ENCODE measurements at regions not wholly inside any gene's neighbourhood (a gene's known extent, or its start where the extent isn't known, plus 50 kb on each side); places are given as distances from the start of the nearest gene placed in this dataset.
"Not testable (repeated sequence)": the region's sequence is repeated elsewhere in the genome, so short reads cannot be mapped to it uniquely, and the experiment has no call there.

DNA sequence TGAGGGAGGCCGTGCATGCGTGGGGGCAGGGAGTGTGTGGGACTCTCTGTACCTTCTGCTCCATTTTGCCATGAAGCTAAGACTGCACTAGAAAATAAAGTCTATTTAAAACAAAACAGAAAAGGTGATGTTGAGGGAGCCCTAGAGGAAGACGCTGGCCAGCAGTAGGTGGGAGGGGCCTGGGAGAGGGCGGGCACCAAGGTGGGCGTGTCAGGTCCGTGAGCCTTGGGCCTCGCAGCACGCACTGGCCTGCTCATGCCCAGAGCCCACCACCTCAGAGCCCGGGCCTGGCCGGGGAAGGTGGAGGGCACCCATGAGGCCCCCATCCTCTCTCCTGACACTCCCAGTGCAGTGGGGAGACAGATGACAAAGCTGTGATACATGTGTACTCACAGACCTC lies 5408.3 kb upstream of the TPTE start:
- H2AFZ ChIP-seq (replicated peaks); H3K4me3 ChIP-seq; H3K36me3 Mint-ChIP-seq; H3K4me1 Mint-ChIP-seq; H3K9me3 Mint-ChIP-seq; H3K79me2 ChIP-seq (ENCODE audit: low read depth); DNase-seq (ENCODE audit: low spot score); H4K20me1 ChIP-seq (ENCODE audit: low read depth); H3K27ac ChIP-seq; H3F3A ChIP-seq (ENCODE audit: low read depth); H3K4me3 Mint-ChIP-seq; H3K27ac Mint-ChIP-seq; H3K4me1 ChIP-seq; H3K4me2 ChIP-seq; H3K9me3 ChIP-seq (ENCODE audit: low read depth); H3K36me3 ChIP-seq; H3K27me3 ChIP-seq; H3K9ac ChIP-seq; H3K27me3 Mint-ChIP-seq (ENCODE audit: insufficient read depth, low read depth): not testable (repeated sequence)

DNA sequence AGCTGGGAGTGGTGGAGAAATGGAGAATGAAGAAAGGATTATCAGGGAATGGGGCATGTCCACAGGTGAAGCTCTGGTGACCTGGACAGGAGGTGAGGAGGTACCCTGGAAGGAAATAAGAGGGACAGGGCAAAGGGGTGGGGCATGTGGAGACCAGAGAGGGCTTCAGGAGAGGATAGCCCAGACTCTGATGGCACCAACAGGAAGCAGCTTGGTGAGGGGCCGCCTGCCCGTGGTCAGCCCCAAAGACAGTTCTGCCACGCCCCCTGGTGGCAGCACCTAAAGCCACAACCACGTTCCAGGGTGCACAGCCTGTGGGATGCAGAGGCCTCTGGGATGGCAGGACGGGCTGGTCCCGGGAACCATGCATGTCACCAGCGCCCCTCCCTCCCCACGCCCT lies 5406.9 kb upstream of the TPTE start:
- not testable (repeated sequence) for DNase-seq (ENCODE audit: low spot score); H3K9me3 ChIP-seq (ENCODE audit: low read depth); H3K4me3 ChIP-seq; H3K4me3 Mint-ChIP-seq; H3K36me3 ChIP-seq; H3K4me1 ChIP-seq; H3K9me3 Mint-ChIP-seq; H3K79me2 ChIP-seq (ENCODE audit: low read depth); H4K20me1 ChIP-seq (ENCODE audit: low read depth); H3K27ac ChIP-seq; H3K27me3 Mint-ChIP-seq (ENCODE audit: insufficient read depth, low read depth); H3F3A ChIP-seq (ENCODE audit: low read depth); H3K4me2 ChIP-seq; H3K9ac ChIP-seq; H2AFZ ChIP-seq (replicated peaks); H3K4me1 Mint-ChIP-seq; H3K27me3 ChIP-seq; H3K27ac Mint-ChIP-seq; H3K36me3 Mint-ChIP-seq

DNA sequence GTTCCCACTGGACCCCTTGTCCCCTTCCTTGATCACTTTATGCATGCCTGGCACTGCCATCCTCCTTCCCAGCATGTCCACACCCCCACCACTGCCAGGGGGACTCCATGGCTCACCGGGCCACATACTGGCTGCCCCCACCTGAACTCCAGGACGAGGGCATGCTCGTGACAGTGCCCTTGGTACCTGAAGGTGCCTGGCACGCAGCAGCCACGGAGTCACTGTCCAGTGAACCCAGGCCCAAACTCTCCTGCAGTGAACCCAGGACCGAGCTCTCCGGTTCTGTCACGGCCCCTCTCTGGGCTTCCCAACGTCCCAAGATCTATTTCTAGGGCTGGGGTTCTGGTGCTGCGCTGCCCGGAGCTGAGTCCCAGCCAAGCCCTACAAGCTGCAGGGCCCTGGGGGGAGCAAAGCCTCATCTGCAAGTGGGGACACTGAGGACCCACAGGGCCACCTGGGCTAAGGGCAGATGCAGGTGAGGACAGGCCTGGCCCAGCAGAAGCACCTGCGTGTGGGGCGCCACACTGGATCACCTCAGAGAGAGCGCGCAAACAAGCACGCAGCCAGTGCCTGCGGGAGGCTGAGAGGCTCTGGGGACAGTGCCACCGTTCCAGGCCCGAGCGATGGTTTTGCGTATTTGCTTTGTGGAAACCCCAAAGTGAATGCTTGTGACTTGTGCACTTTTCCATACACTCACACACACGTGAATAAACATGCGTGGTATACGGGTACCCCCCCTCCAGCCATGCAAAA lies 5406.3 kb upstream of the TPTE start:
- not testable (repeated sequence) for H4K20me1 ChIP-seq (ENCODE audit: low read depth); H3K4me1 Mint-ChIP-seq; H3K9me3 Mint-ChIP-seq; H3K27me3 ChIP-seq; H3K9me3 ChIP-seq (ENCODE audit: low read depth); H3K27ac ChIP-seq; H3K4me1 ChIP-seq; H3K27me3 Mint-ChIP-seq (ENCODE audit: insufficient read depth, low read depth); H3K9ac ChIP-seq; H3F3A ChIP-seq (ENCODE audit: low read depth); H3K4me2 ChIP-seq; H3K4me3 ChIP-seq; H3K79me2 ChIP-seq (ENCODE audit: low read depth); H2AFZ ChIP-seq (replicated peaks); H3K4me3 Mint-ChIP-seq; H3K36me3 ChIP-seq; DNase-seq (ENCODE audit: low spot score); H3K36me3 Mint-ChIP-seq; H3K27ac Mint-ChIP-seq

DNA sequence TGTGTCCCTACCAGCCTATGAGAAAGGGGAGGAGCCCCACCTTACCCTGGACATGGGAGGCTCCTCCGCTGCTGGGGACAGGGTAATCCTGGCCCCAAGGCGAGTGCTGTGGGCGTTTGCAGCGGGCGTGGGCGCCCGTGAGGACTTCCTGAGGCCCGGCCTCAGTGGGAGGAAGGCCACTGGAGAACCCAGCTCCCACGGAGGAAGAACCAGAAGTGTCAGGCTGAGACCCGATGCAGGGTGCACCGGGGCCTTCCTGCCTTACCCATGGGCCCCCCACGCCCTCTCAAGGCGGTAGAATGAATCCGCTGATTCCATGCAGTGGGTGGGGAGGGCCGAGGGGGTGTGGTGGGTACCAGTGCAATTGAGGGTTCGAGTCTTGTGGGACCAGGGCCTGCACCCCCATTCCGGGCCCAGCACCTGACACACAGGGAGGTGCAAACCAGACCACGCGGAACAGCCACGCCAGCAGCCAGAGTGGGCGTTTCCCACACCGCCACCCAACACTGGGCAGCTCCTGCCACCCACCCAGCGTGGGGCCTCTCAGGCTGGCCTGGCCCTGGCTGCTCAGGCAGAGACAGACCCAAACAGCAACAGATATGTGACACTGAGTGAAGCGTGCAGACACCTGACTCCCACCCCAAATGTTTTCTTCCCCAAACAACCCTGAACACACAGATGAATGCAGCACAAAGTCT lies 5405.6 kb upstream of the TPTE start:
- not testable (repeated sequence) for H3K4me3 ChIP-seq; H3K27ac ChIP-seq; H3K4me2 ChIP-seq; H3K9me3 ChIP-seq (ENCODE audit: low read depth); DNase-seq (ENCODE audit: low spot score); H3K4me3 Mint-ChIP-seq; H4K20me1 ChIP-seq (ENCODE audit: low read depth); H3K9me3 Mint-ChIP-seq; H3K36me3 Mint-ChIP-seq; H3K4me1 ChIP-seq; H3K79me2 ChIP-seq (ENCODE audit: low read depth); H3K27ac Mint-ChIP-seq; H3K36me3 ChIP-seq; H3K9ac ChIP-seq; H3K27me3 Mint-ChIP-seq (ENCODE audit: insufficient read depth, low read depth); H3K27me3 ChIP-seq; H2AFZ ChIP-seq (replicated peaks); H3F3A ChIP-seq (ENCODE audit: low read depth); H3K4me1 Mint-ChIP-seq

DNA sequence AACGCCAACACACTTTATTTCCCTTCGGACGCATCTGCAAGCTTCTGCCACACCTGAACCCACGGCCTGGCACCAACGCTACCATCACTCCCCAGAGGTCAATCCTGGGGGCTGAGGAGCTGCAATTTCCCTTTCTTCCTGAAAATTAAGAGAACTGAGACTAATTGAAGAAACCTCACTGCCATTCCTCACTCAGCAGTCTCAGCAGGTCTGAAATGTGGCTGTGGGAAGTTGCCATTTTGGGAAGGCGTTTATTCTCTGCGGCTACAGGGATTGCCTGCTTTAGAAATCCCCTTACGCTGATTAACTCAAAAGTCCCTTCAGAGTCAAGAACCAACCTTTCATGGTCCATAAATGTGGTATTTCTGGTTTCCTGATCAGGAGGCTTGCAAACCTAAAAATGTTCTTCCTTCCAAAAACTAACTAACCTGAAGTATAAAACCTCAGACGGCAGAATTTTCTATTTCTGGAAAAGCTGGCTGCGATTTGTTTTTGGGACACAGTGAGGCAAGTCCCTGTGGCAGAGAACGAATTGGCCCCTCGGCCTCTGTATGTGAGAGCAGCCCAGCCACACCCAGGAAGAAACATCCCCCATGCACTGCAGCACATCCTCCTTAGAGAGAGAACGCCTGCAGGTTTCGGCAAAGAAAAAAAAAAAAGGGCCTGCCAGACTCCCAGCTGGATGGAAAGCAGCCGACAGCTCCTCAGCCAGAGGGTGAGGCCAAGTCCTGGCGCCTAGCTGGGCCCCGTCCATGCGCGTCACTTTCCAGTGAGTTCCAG lies 5404.8 kb upstream of the TPTE start:
- H2AFZ ChIP-seq (replicated peaks); H3K79me2 ChIP-seq (ENCODE audit: low read depth); H3K9me3 ChIP-seq (ENCODE audit: low read depth); H3K4me3 Mint-ChIP-seq; H3F3A ChIP-seq (ENCODE audit: low read depth); H3K27me3 Mint-ChIP-seq (ENCODE audit: insufficient read depth, low read depth); H3K4me3 ChIP-seq; H3K9ac ChIP-seq; H3K27me3 ChIP-seq; H3K36me3 ChIP-seq; H3K4me1 Mint-ChIP-seq; H3K4me2 ChIP-seq; H3K9me3 Mint-ChIP-seq; H3K27ac Mint-ChIP-seq; H3K4me1 ChIP-seq; H3K27ac ChIP-seq; DNase-seq (ENCODE audit: low spot score); H3K36me3 Mint-ChIP-seq; H4K20me1 ChIP-seq (ENCODE audit: low read depth): not testable (repeated sequence)

DNA sequence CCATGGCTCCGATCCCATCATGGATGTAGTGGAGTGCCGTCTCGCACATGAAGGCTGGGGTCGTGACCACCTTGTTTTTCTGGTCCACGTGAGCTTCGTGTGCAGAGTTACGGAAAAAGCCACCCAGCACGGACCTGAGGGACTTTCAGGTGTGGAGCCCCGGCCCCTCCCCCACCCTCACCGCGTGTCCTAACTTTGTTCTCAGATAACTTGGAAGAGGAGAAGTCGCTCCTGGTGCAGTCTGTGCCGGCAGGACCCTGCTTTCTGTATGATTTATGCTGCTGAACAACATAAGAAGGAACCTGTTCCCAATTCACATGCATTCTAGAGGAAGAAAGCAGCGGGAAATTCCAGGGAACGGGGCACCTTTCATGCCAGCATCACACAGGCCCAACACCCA lies 5404.2 kb upstream of the TPTE start:
- H3K4me1 ChIP-seq; H3K4me2 ChIP-seq; H4K20me1 ChIP-seq (ENCODE audit: low read depth); H3K36me3 Mint-ChIP-seq; DNase-seq (ENCODE audit: low spot score); H3K27me3 Mint-ChIP-seq (ENCODE audit: insufficient read depth, low read depth); H3K27ac ChIP-seq; H3K4me3 Mint-ChIP-seq; H3K4me1 Mint-ChIP-seq; H3K27me3 ChIP-seq; H3K27ac Mint-ChIP-seq; H3K9me3 ChIP-seq (ENCODE audit: low read depth); H3K79me2 ChIP-seq (ENCODE audit: low read depth); H3K9ac ChIP-seq; H3K36me3 ChIP-seq; H3F3A ChIP-seq (ENCODE audit: low read depth); H3K9me3 Mint-ChIP-seq; H2AFZ ChIP-seq (replicated peaks); H3K4me3 ChIP-seq: not testable (repeated sequence)

DNA sequence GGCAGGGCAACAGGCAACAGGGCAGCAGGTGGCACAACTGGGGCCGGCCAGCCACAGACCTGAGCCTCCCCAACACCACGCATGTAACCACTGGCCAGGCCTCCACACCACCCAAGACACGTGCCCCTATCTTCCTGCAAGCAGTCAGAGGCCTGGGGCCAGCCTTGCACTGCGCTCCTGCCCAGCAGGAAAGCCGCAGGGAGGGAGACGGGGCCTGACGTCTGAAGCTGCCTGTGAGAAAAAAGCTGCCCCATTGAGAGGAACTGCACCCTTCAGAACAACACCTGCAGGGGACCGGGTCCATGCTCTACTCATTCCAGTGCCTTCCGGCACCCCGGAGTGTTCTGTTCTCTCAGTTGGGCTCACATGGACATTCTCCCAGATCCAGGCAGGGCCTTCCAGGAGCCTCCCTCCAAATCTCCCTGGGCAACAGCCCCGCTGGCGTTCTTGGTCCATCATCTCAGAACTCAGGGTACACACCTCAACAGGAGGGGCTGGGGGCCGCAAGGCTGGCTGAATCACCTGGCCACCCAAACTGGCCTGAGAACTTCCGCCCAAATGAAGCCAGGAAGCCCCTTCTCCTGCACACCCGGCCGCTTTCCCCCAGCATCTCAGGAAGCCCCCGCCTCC lies 5403.6 kb upstream of the TPTE start:
- H3K27me3 ChIP-seq; H4K20me1 ChIP-seq (ENCODE audit: low read depth); DNase-seq (ENCODE audit: low spot score); H3K9ac ChIP-seq; H3K79me2 ChIP-seq (ENCODE audit: low read depth); H3K4me1 ChIP-seq; H3K4me3 Mint-ChIP-seq; H3K4me3 ChIP-seq; H3K27ac Mint-ChIP-seq; H2AFZ ChIP-seq (replicated peaks); H3K9me3 ChIP-seq (ENCODE audit: low read depth); H3K9me3 Mint-ChIP-seq; H3K4me1 Mint-ChIP-seq; H3K36me3 Mint-ChIP-seq; H3K4me2 ChIP-seq; H3F3A ChIP-seq (ENCODE audit: low read depth); H3K27me3 Mint-ChIP-seq (ENCODE audit: insufficient read depth, low read depth); H3K27ac ChIP-seq; H3K36me3 ChIP-seq: not testable (repeated sequence)

DNA sequence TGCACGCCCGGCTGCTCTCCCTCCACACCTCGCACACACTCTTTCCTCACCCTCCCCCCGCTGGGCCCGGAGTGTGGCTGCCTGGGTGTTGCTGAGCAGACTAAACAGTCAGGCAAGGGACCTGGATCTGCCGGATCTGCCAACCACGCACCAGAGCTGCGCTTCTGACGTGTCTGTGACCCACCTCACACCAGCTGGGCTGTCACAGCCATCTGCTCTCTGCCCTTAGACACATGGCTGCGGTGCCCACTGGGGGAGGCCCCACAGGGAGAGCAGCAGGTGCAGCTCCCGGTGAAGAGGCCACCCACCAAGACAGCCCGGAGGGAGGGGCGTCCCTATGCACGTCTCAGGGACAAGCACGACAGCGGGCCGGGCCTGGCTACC lies 5403.1 kb upstream of the TPTE start:
- H3K79me2 ChIP-seq (ENCODE audit: low read depth); H3K4me1 Mint-ChIP-seq; H3K27me3 Mint-ChIP-seq (ENCODE audit: insufficient read depth, low read depth); H3K27me3 ChIP-seq; H4K20me1 ChIP-seq (ENCODE audit: low read depth); H3K27ac ChIP-seq; DNase-seq (ENCODE audit: low spot score); H3K9ac ChIP-seq; H3K36me3 Mint-ChIP-seq; H3K4me3 Mint-ChIP-seq; H3K9me3 ChIP-seq (ENCODE audit: low read depth); H3K27ac Mint-ChIP-seq; H3K4me1 ChIP-seq; H3K9me3 Mint-ChIP-seq; H3K36me3 ChIP-seq; H3F3A ChIP-seq (ENCODE audit: low read depth); H2AFZ ChIP-seq (replicated peaks); H3K4me2 ChIP-seq; H3K4me3 ChIP-seq: not testable (repeated sequence)

All from neural progenitor cell (in vitro differentiated cells).